ENCODE measurements at regions not wholly inside any gene's neighbourhood (a gene's known extent, or its start where the extent isn't known, plus 50 kb on each side); places are given as distances from the start of the nearest gene placed in this dataset.

- H3K9me3 ChIP-seq: no peaks in the 10 kb centered on the region
- DNase-seq: no peak
- H3K27ac ChIP-seq: no peak overlapping the region
- no peaks in the 10 kb centered on the region for H3K27me3 ChIP-seq
- intact Hi-C loops (cut with DNase I): no loop called here
- H3K9ac ChIP-seq (ENCODE audit: low read depth in 2 of 2, low read length in 2 of 2): no peak overlapping the region
- H3K36me3 ChIP-seq: no peaks in the 10 kb centered on the region
- TF ChIP-seq, protein P1, sequence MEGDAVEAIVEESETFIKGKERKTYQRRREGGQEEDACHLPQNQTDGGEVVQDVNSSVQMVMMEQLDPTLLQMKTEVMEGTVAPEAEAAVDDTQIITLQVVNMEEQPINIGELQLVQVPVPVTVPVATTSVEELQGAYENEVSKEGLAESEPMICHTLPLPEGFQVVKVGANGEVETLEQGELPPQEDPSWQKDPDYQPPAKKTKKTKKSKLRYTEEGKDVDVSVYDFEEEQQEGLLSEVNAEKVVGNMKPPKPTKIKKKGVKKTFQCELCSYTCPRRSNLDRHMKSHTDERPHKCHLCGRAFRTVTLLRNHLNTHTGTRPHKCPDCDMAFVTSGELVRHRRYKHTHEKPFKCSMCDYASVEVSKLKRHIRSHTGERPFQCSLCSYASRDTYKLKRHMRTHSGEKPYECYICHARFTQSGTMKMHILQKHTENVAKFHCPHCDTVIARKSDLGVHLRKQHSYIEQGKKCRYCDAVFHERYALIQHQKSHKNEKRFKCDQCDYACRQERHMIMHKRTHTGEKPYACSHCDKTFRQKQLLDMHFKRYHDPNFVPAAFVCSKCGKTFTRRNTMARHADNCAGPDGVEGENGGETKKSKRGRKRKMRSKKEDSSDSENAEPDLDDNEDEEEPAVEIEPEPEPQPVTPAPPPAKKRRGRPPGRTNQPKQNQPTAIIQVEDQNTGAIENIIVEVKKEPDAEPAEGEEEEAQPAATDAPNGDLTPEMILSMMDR (IDR thresholded peaks at IDR 0.05): no peak
- no peak overlapping the region for H3K4me3 ChIP-seq
- no peaks in the 10 kb centered on the region for H3K4me1 ChIP-seq
Observed at GRCh38 chr10:130739016-130739756, 572.3 kb downstream of the TCERG1L start.

DNA sequence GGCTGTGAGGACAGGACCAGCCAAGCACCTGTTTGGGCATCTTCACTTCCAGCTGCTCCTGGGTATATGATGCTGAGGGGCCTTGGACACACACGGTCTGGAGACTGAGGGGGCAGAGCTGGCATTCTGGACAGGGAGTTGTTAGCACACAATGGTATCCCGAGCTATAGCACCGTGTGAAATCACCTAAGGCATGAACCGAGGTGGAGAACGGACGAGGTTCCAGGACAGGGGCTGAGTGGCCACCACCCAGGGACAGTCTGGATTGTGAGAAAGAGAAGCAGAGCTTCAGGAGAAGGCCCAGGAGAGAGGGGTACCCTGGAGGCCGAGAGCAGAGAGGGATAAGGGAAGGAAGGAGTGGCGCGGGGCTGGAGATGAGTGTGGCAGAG lies 571.8 kb downstream of the TCERG1L start:
- Histone ChIP-seq H3K4me3 (no peak overlapping the region), H3K27me3 (no peaks in the 10 kb centered on the region), H3K36me3 (no peaks in the 10 kb centered on the region), H3K4me1 (no peaks in the 10 kb centered on the region), H3K27ac (no peak overlapping the region), H3K9ac (ENCODE audit: low read depth in 2 of 2, low read length in 2 of 2) (no peak overlapping the region), H3K9me3 (no peaks in the 10 kb centered on the region)
- TF ChIP-seq, protein P1 (IDR thresholded peaks at IDR 0.05): no peak
- intact Hi-C loops (cut with DNase I): no loop called here
- no peak for DNase-seq

- no peaks in the 10 kb centered on the region for H3K36me3 ChIP-seq
- no peak for DNase-seq
- H3K4me1 ChIP-seq: no peaks in the 10 kb centered on the region
- H3K9me3 ChIP-seq: no peaks in the 10 kb centered on the region
- intact Hi-C loops (cut with DNase I): no loop called here
- TF ChIP-seq, protein P1 (IDR thresholded peaks at IDR 0.05): no peak
- H3K4me3 ChIP-seq: no peak overlapping the region
- H3K27me3 ChIP-seq: no peaks in the 10 kb centered on the region
- H3K9ac ChIP-seq (ENCODE audit: low read depth in 2 of 2, low read length in 2 of 2): no peak overlapping the region
- H3K27ac ChIP-seq: no peak overlapping the region
Observed at GRCh38 chr10:130740166-130740565, 571.4 kb downstream of the TCERG1L start.

GRCh38 chr10:130740915-130741750 lies 570.4 kb downstream of the TCERG1L start:
- TF ChIP-seq, protein P1 (IDR thresholded peaks at IDR 0.05): no peak
- Histone ChIP-seq H3K27me3 (no peaks in the 10 kb centered on the region), H3K4me3 (no peak overlapping the region), H3K4me1 (no peaks in the 10 kb centered on the region), H3K9ac (ENCODE audit: low read depth in 2 of 2, low read length in 2 of 2) (no peak overlapping the region), H3K9me3 (no peaks in the 10 kb centered on the region), H3K27ac (no peak overlapping the region), H3K36me3 (no peaks in the 10 kb centered on the region)
- intact Hi-C loops (cut with DNase I): no loop called here
- no peak for DNase-seq

DNA sequence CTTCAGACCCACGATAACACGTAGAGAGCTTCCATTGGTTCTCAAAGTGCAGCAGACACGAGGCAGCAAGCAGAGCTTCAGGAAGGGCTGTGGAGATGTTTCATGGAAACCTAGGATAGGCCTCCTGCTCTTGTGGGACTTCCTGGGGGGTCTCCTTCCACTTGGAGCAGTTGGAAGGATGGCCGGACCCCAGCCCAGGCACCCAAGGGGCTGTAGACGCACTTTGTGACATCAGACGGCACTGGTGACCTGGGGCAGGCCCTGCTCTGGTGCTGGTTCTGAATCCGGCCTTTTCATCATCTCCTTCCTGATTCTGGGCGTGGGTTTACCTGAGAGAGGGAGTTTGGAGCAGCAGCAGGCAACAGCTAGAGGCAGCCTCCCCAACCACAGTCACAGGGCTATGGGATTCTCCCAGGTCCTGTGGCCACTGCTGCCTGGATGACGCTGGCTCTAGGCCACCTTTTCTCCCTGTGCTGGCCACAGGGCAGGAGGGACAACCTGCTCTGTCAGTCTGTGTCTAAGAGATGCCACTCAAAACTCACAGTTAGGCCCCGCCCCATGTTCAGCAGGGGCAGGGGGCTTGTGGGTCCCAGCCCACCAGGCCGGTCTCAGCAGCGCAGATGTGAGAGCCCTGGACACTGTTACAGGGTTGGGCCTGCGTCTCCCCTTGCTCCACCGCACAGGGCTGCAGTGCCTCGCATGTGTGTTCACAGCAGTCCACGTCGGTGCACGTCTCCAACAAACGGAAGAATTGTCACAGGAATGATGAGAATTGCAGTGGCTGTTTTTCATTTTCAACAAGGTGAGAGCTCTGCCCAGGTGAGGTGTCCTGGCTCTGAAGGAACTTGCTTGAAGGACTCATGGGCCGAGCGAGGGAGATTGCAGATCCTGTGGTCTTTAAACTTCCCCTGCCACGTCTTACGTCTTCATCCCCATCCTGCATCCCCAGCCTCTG lies 569.3 kb downstream of the TCERG1L start:
- no peak overlapping the region for H3K27ac ChIP-seq
- H3K4me1 ChIP-seq: no peaks in the 10 kb centered on the region
- TF ChIP-seq, protein P1 (IDR thresholded peaks at IDR 0.05): no peak
- H3K4me3 ChIP-seq: no peak overlapping the region
- no peaks in the 10 kb centered on the region for H3K9me3 ChIP-seq
- H3K36me3 ChIP-seq: no peaks in the 10 kb centered on the region
- no peak for DNase-seq
- no peaks in the 10 kb centered on the region for H3K27me3 ChIP-seq
- intact Hi-C loops (cut with DNase I): no loop called here
- no peak overlapping the region for H3K9ac ChIP-seq (ENCODE audit: low read depth in 2 of 2, low read length in 2 of 2)
